Hematopoietic multipotent progenitor cell (in vitro differentiated cells): ENCODE measurements at regions not wholly inside any gene's neighbourhood (a gene's known extent, or its start where the extent isn't known, plus 50 kb on each side); places are given as distances from the start of the nearest gene placed in this dataset.

ENCODE experiments used
- DNase-seq, 3 donors: peaks; one replicate each; pipeline ENCODE4 v3.0.0-alpha.2; 2011 to 2015; ENCODE audit warnings: low read depth in 2 of 3, low spot score in 2 of 3

GRCh38 chr2:220081171-220081570, 453.7 kb downstream of the SLC4A3 start:
- DNase-seq: no peak

- DNase-seq: no peak
These were observed 462.6 kb downstream of the SLC4A3 start for GRCh38 chr2:220090050-220090449.

GRCh38 chr2:220096406-220096805, 469.0 kb downstream of the SLC4A3 start:
- DNase-seq: no peak

- no peak for DNase-seq
These were observed 474.6 kb downstream of the SLC4A3 start for GRCh38 chr2:220101980-220102379.

GRCh38 chr2:220103596-220103995, 476.2 kb downstream of the SLC4A3 start:
- no peak for DNase-seq

GRCh38 chr2:220104871-220105351, 477.5 kb downstream of the SLC4A3 start:
- DNase-seq: peak in 1 of 3 donors; percentile 4

- no peak for DNase-seq
These were observed 478.6 kb downstream of the SLC4A3 start for GRCh38 chr2:220106065-220106464.

- no peak for DNase-seq
These were observed 480.0 kb downstream of the SLC4A3 start for GRCh38 chr2:220107380-220107791.

GRCh38 chr2:220114443-220114842, 487.0 kb downstream of the SLC4A3 start:
- no peak for DNase-seq

- no peak for DNase-seq
These were observed 489.6 kb downstream of the SLC4A3 start for GRCh38 chr2:220117025-220117424.

- DNase-seq: no peak
These were observed 492.6 kb downstream of the SLC4A3 start for GRCh38 chr2:220120041-220120440.

GRCh38 chr2:220123751-220124150, 496.3 kb downstream of the SLC4A3 start:
- no peak for DNase-seq

- no peak for DNase-seq
These were observed 498.1 kb downstream of the SLC4A3 start for GRCh38 chr2:220125551-220125950.

GRCh38 chr2:220127311-220127710, 499.9 kb downstream of the SLC4A3 start:
- no peak for DNase-seq

GRCh38 chr2:220127876-220128275, 500.4 kb downstream of the SLC4A3 start:
- DNase-seq: no peak

- no peak for DNase-seq
These were observed 502.0 kb downstream of the SLC4A3 start for GRCh38 chr2:220129391-220129790.

GRCh38 chr2:220134756-220135534, 507.5 kb downstream of the SLC4A3 start:
- no peak for DNase-seq

GRCh38 chr2:220143336-220143735, 515.9 kb downstream of the SLC4A3 start:
- DNase-seq: no peak

- no peak for DNase-seq
These were observed 517.0 kb downstream of the SLC4A3 start for GRCh38 chr2:220144411-220144810.

GRCh38 chr2:220147161-220148038, 520.0 kb downstream of the SLC4A3 start:
- no peak for DNase-seq

GRCh38 chr2:220148471-220149248, 521.2 kb downstream of the SLC4A3 start:
- DNase-seq: no peak
